Pancreas (tissue), 10 donors: ENCODE measurements at regions not wholly inside any gene's neighbourhood (a gene's known extent, or its start where the extent isn't known, plus 50 kb on each side); places are given as distances from the start of the nearest gene placed in this dataset.

ENCODE experiments used
- ATAC-seq, 4 donors: fragments of 200-7000 bp; cut with Tn5 transposase; one replicate each; pipeline versions ENCODE4 v1.8.0 to v1.9.1; 2020; ENCODE audit warnings: mild to moderate bottlenecking in 4 of 4, moderate library complexity in 4 of 4
- DNase-seq, 6 donors: peaks; one replicate each; pipeline ENCODE4 v3.0.0-alpha.2; 2020
- FAIRE-seq: peaks from 2 replicates; lab custom pipeline; 2012; peaks lifted over from hg19 to GRCh38; lab: Jason Lieb, UNC
- H3K27ac ChIP-seq, 4 donors: fragments of 200-600 bp; sonication (generic); 1 replicate in 3 of 4; 2 replicates in 1 of 4; pipeline versions ENCODE4 v1.5.0 to v1.8.0; 2020
- H3K27me3 ChIP-seq, 4 donors: fragments of 200-600 bp; one replicate each; pipeline ENCODE4 v1.8.0; 2021
- H3K36me3 ChIP-seq, 3 donors: fragments of 200-600 bp; sonication (generic) in 1 of 3; one replicate each; pipeline versions ENCODE4 v1.5.0 to v1.8.0; 2020 to 2021
- H3K4me1 ChIP-seq, 3 donors: fragments of 200-600 bp; one replicate each; pipeline ENCODE4 v1.8.0; 2021
- H3K4me3 ChIP-seq, 4 donors: fragments of 200-600 bp; sonication (generic) in 2 of 4; one replicate each; pipeline versions ENCODE4 v1.5.0 to v1.8.0; 2020 to 2021
- H3K9me3 ChIP-seq, 4 donors: fragments of 200-600 bp; one replicate each; pipeline ENCODE4 v1.8.0; 2021
- CTCF ChIP-seq, 4 donors: fragments of 200-600 bp; sonication (generic) in 3 of 4; IDR thresholded peaks; one replicate each; pipeline versions ENCODE4 v1.5.0 to v1.8.0; 2021; ENCODE audit warnings: antibody characterized with exemption in 4 of 4
- WGBS, 2 donors: extraction: QIAGEN DNeasy Blood & Tissue Kit; methylation state at CpG; one replicate each; pipeline ENCODE4 v1.1.7; 2013; 5-methylcytosine and 5-hydroxymethylcytosine counted together
- intact Hi-C, 3 donors: fragments of 100-400 bp; cut with DNase I; formaldehyde crosslinking; loops; one replicate each; pipeline versions ENCODE4 v1.11.1 to v1.14.2; 2022
- donor health status: healthy with polysubstance abuse.
- donor health status: DM: no; HTN: no; CAD: no; lungs with moderate emphysema.
- donor health status: DM: no; HTN: no; CAD: no.
- donor health status: control.
- donor health status: control.
- donor health status: Bipolar disorder and iron deficiency.
- donor health status: DM: yes; HTN: yes; CAD: no.
- donor health status: DM: no; HTN: no; CAD: no.
- donor health status: DM: no; HTN: no; CAD: no.
- donor health status: DM: yes; HTN: yes; CAD: no.

DNA sequence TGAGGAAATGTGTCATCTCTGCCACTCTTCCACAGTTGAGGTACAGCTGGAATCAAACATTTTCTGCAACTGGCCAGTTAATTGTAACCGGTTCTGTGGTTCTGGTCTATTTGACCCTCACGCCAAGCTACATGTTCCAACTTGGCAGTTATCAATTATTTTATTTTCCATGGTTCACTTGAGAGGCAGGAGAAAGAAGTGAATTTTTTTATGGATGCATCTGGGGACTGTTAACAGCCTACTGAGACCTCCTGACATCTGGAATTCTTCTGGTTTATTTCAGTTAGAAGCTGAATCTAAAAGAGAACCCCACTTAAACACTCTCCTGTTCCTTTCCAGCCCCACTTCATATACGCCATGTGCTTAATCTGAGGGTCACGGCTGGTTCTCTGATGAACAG, 372.3 kb downstream of the DNAH5 start:
- Histone ChIP-seq H3K27ac (no peak overlapping the region), H3K9me3 (no peaks in the 10 kb centered on the region), H3K27me3 (no peaks in the 10 kb centered on the region), H3K4me1 (no peaks in the 10 kb centered on the region), H3K36me3 (no peaks in the 10 kb centered on the region), H3K4me3 (no peak overlapping the region)
- WGBS, 2 donors = 63 to 74% methylated on average over 4 of the region's 4 CpGs
- no peak for TF ChIP-seq CTCF (IDR thresholded peaks at IDR 0.05)
- intact Hi-C loops = no loop called here
- FAIRE-seq (no peak), ATAC-seq (no peak), DNase-seq (no peak)

DNA sequence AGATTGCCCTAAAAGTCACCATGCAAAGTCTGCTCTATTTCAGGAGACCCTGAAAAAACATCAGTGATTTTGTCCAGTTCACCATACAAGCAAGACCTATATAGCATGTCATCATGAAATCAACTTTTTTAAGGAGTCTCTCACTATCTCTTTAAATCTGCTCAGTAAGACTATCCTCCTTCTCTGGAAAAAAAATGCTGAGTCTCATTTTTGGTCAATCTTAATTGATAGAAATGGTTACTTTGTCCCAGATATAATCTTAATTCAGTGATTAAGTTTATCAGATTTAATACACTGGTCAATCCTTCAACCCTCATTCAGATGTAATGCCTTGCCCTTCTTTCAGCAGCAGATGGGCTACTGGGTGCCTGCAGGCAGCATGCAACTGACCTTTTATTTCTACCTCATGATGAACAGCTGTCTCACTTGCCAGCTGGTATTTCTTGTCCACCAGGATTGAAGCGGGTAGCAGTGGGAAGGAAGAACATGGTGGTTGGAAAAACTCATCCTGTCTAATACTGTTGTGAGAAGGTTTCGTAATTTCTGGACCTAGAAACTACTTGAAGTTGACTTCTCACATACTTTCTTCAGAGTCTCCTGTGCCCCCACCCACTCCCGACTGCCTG, 375.3 kb downstream of the DNAH5 start:
- no peaks in the 10 kb centered on the region for H3K36me3 ChIP-seq
- WGBS, 2 donors = 65 to 79% methylated on average over 3 of the region's 3 CpGs
- no peaks in the 10 kb centered on the region for H3K27me3 ChIP-seq
- no peaks in the 10 kb centered on the region for H3K9me3 ChIP-seq
- H3K4me1 ChIP-seq = no peaks in the 10 kb centered on the region
- H3K27ac ChIP-seq = no peak overlapping the region
- ATAC-seq (no peak), DNase-seq (no peak), FAIRE-seq (no peak)
- no peak overlapping the region for H3K4me3 ChIP-seq
- TF ChIP-seq CTCF (IDR thresholded peaks at IDR 0.05) = no peak
- intact Hi-C loops = no loop called here

- DNase-seq (no peak), FAIRE-seq (no peak), ATAC-seq (no peak)
- Histone ChIP-seq H3K27ac (no peak overlapping the region), H3K27me3 (no peaks in the 10 kb centered on the region), H3K9me3 (no peaks in the 10 kb centered on the region), H3K4me1 (no peaks in the 10 kb centered on the region), H3K4me3 (no peak overlapping the region), H3K36me3 (no peaks in the 10 kb centered on the region)
- no peak for TF ChIP-seq CTCF (IDR thresholded peaks at IDR 0.05)
- intact Hi-C loops = no loop called here
Observed at GRCh38 chr5:13567819-13568218, 376.7 kb downstream of the DNAH5 start.

- no peak for DNase-seq
Observed at GRCh38 chr5:13566871-13567339, 377.6 kb downstream of the DNAH5 start.

More at GRCh38 chr5:13566871-13567339, 377.6 kb downstream of the DNAH5 start:
- ATAC-seq (no peak), FAIRE-seq (no peak)
- no peak overlapping the region for H3K4me3 ChIP-seq
- 34 to 48% methylated on average over 3 of the region's 3 CpGs for WGBS, 2 donors
- TF ChIP-seq CTCF (IDR thresholded peaks at IDR 0.05) = no peak
- no peaks in the 10 kb centered on the region for H3K4me1 ChIP-seq
- H3K27ac ChIP-seq = no peak overlapping the region
- H3K27me3 ChIP-seq = no peaks in the 10 kb centered on the region
- no peaks in the 10 kb centered on the region for H3K9me3 ChIP-seq
- no peaks in the 10 kb centered on the region for H3K36me3 ChIP-seq
- intact Hi-C loops = no loop called here
